ENCODE measurements at regions not wholly inside any gene's neighbourhood (a gene's known extent, or its start where the extent isn't known, plus 50 kb on each side); places are given as distances from the start of the nearest gene placed in this dataset.

DNA sequence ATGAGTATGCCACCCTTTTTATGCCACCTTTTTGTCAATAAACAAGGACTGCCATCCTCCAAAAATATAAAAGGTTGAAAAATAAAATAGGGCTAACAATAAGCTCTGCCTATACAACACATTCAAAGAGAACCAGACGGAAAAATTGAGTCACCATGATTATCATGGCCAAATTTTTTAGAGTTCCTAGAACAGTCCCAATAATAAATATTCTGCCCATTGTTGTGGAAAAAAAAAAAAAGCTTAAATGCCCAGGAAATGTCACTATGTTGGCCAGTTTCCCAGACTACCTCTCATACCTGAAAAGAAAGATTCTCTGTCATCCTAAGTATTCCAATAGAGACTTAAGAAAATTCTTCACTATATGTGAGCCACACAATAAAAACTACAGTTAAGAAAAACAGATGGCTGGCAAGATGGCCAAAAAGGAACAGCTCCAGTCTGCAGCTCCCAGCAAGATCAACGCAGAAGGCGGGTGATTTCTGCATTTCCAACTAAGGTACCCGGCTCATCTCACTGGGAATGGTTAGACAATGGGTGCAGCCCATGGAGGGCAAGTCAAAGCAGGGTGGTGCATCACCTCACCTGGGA lies 149.0 kb downstream of the TMEM161B start:
- Mint-ChIP-seq H3K4me1 (ENCODE audit: low read depth) (no peaks in the 10 kb centered on the region), H3K27ac (no peak overlapping the region), H3K36me3 (ENCODE audit: low read depth) (no peaks in the 10 kb centered on the region), H3K4me3 (no peak overlapping the region), H3K27me3 (peaks cover 13% of the 10 kb centered on the region), H3K9me3 (no peaks in the 10 kb centered on the region)
- CTCF ChIA-PET: no interaction called here
- POLR2A ChIA-PET: no interaction called here
- no peak for ATAC-seq
- intact Hi-C loops (cut with micrococcal nuclease): no loop called here
- TF ChIP-seq, protein P1, sequence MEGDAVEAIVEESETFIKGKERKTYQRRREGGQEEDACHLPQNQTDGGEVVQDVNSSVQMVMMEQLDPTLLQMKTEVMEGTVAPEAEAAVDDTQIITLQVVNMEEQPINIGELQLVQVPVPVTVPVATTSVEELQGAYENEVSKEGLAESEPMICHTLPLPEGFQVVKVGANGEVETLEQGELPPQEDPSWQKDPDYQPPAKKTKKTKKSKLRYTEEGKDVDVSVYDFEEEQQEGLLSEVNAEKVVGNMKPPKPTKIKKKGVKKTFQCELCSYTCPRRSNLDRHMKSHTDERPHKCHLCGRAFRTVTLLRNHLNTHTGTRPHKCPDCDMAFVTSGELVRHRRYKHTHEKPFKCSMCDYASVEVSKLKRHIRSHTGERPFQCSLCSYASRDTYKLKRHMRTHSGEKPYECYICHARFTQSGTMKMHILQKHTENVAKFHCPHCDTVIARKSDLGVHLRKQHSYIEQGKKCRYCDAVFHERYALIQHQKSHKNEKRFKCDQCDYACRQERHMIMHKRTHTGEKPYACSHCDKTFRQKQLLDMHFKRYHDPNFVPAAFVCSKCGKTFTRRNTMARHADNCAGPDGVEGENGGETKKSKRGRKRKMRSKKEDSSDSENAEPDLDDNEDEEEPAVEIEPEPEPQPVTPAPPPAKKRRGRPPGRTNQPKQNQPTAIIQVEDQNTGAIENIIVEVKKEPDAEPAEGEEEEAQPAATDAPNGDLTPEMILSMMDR (IDR thresholded peaks at IDR 0.05): no peak
- DNase-seq: no peak

DNA sequence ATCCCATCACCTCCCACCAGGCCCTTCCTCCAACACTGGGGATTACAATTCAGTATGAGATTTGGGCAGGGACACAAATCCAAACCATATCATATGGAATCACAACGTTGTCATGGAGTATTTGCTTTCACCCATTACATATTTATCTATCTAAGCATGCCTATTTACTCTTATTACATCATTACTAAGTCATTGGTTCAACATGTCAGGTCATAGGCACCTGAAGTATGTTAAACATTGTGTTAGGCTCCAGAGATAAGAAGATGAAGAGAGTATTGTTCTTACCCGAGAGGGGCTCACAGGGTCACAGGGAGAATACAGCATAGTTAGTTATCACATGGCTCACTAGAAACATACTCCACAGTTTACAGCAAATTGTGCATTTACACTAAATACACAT lies 150.5 kb downstream of the TMEM161B start:
- H3K4me1 Mint-ChIP-seq (ENCODE audit: low read depth): no peaks in the 10 kb centered on the region
- intact Hi-C loops (cut with micrococcal nuclease): no loop called here
- peaks cover 13% of the 10 kb centered on the region for H3K27me3 Mint-ChIP-seq
- TF ChIP-seq, protein P1 (IDR thresholded peaks at IDR 0.05): no peak
- no peak overlapping the region for H3K27ac Mint-ChIP-seq
- ChIA-PET CTCF (no interaction called here), POLR2A (no interaction called here)
- no peak overlapping the region for H3K4me3 Mint-ChIP-seq
- no peaks in the 10 kb centered on the region for H3K36me3 Mint-ChIP-seq (ENCODE audit: low read depth)
- DNase-seq: no peak
- ATAC-seq: no peak
- H3K9me3 Mint-ChIP-seq: no peaks in the 10 kb centered on the region

DNA sequence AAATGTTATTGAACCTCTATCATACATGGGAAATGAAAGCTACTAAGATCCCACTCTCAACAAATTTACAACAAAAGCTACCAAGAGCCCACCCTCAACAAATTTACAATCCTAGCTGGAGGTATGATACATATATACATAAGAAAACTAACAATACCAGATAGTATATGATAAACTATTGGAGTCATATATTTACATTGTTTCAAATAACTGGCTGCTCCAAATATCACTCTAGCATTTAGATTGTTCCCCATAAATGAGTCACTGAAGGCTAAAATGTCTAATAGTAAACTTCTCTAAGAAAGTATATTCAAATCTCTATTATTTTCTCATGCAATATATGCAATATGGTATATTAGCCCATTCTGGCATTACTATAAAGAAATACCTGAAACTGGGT lies 151.1 kb downstream of the TMEM161B start:
- Mint-ChIP-seq H3K4me1 (ENCODE audit: low read depth) (no peaks in the 10 kb centered on the region), H3K9me3 (no peaks in the 10 kb centered on the region), H3K27me3 (peaks cover 12% of the 10 kb centered on the region), H3K36me3 (ENCODE audit: low read depth) (no peaks in the 10 kb centered on the region), H3K4me3 (no peak overlapping the region), H3K27ac (no peak overlapping the region)
- ChIA-PET CTCF (no interaction called here), POLR2A (no interaction called here)
- intact Hi-C loops (cut with micrococcal nuclease): no loop called here
- ATAC-seq: no peak
- TF ChIP-seq, protein P1 (IDR thresholded peaks at IDR 0.05): no peak
- no peak for DNase-seq

DNA sequence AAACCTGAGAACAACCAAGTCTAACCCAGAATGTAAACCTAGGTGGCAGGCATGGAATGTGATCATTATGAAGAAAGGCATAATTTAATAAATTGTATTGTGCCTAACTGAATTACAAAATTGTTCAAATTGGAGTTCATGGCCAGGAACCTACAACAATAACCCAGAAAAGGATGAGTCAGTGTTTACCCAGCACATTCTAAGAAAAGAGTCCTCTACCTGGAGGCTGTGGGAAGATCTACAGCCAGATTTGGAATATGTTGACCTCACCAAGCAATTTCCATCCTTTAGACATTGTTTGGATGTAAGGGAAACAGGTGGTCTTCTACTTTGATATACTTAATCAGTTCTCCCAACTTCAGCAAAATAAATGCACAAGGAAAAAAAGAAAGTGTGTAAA lies 152.2 kb downstream of the TMEM161B start:
- no peak for DNase-seq
- ChIA-PET CTCF (no interaction called here), POLR2A (interaction anchor here (0.7 kb wide), 1 partner anchor 17 kb away, joined by 3 read pairs; no protein-coding TSS in a partner anchor)
- H3K4me1 Mint-ChIP-seq (ENCODE audit: low read depth): no peaks in the 10 kb centered on the region
- intact Hi-C loops (cut with micrococcal nuclease): no loop called here
- peaks cover 8% of the 10 kb centered on the region for H3K27me3 Mint-ChIP-seq
- H3K4me3 Mint-ChIP-seq: no peak overlapping the region
- no peaks in the 10 kb centered on the region for H3K9me3 Mint-ChIP-seq
- TF ChIP-seq, protein P1 (IDR thresholded peaks at IDR 0.05): no peak
- no peak overlapping the region for H3K27ac Mint-ChIP-seq
- H3K36me3 Mint-ChIP-seq (ENCODE audit: low read depth): no peaks in the 10 kb centered on the region
- ATAC-seq: no peak

DNA sequence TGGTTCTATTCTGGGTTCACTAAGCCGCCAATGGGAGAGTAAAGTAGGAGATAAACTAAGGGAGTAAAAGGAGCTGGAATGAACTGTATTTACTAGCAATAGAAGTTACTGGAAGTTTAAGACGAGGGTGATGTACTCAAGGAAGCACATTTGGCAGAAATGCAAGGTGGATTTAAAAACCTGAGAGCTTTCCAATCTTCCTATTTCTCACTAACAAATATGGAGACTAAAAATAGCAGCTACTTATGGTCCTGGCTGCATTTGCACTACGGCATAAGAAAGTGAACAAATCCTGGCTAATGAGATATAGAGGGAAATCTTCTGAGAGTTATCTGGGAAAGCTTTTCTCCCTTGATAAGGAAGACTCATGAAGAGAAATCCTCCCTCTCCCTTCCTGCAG lies 153.4 kb downstream of the TMEM161B start:
- no peak overlapping the region for H3K27ac Mint-ChIP-seq
- no peak overlapping the region for H3K4me3 Mint-ChIP-seq
- TF ChIP-seq, protein P1 (IDR thresholded peaks at IDR 0.05): no peak
- no peaks in the 10 kb centered on the region for H3K4me1 Mint-ChIP-seq (ENCODE audit: low read depth)
- ChIA-PET POLR2A (interaction anchor here (0.6 kb wide), 1 partner anchor 125 kb away, joined by 3 read pairs; no protein-coding TSS in a partner anchor), CTCF (no interaction called here)
- peaks cover 6% of the 10 kb centered on the region for H3K27me3 Mint-ChIP-seq
- H3K9me3 Mint-ChIP-seq: no peaks in the 10 kb centered on the region
- no peak for ATAC-seq
- intact Hi-C loops (cut with micrococcal nuclease): no loop called here
- no peak for DNase-seq
- no peaks in the 10 kb centered on the region for H3K36me3 Mint-ChIP-seq (ENCODE audit: low read depth)

All from activated CD8-positive, alpha-beta T cell treated with anti-CD3 and anti-CD28 coated beads for 36 hours (primary cell).